Caco-2 (cell line): ENCODE measurements at regions not wholly inside any gene's neighbourhood (a gene's known extent, or its start where the extent isn't known, plus 50 kb on each side); places are given as distances from the start of the nearest gene placed in this dataset.
A peak's percentile ranks its signal among the peaks of the same experiment; 100 is the strongest.

ENCODE experiments used
- BruUV-seq: library from RNA; stranded (reverse); fragments of 400-500 nt; replicated peaks from 2 replicates; lab custom pipeline; 2021; lab: Mats Ljungman, UMichigan
- CTCF ChIA-PET: fragments of 300-600 bp; sonication (Branson Sonifier 250); formaldehyde crosslinking; loops from one replicate; lab custom pipeline; 2022; ENCODE audit warnings: antibody characterized with exemption; lab: Charles Lee
- POLR2A ChIA-PET: fragments of 300-600 bp; sonication (Branson Sonifier 250); formaldehyde crosslinking; loops from one replicate; lab custom pipeline; 2022; ENCODE audit warnings: antibody characterized with exemption; lab: Charles Lee
- DNase-seq, 2 experiments: peaks; one replicate each; pipeline versions ENCODE4 v3.0.0 to v3.0.0-alpha.2; 2020 to 2022
- H3K27me3 ChIP-seq: replicated peaks from 2 replicates; pipeline ENCODE4 v1.6.0; 2011; ENCODE audit warnings: low read length; ENCODE audit not compliant: control insufficient read depth, insufficient read depth
- H3K36me3 ChIP-seq: 2 replicates; pipeline ENCODE4 v1.5.1; 2011; ENCODE audit warnings: low read length; ENCODE audit not compliant: control insufficient read depth, insufficient read depth
- H3K4me1 ChIP-seq: fragments of 250-450 bp; sonication (Bioruptor Pico); 2 replicates; pipeline ENCODE4 v1.5.1; 2020; ENCODE audit warnings: mild to moderate bottlenecking
- H3K4me3 ChIP-seq: 2 replicates; pipeline ENCODE4 v1.5.1; 2011; ENCODE audit warnings: low read depth, mild to moderate bottlenecking, control low read depth, low read length
- H3K9me3 ChIP-seq: fragments of 250-450 bp; sonication (Bioruptor Pico); 2 replicates; pipeline ENCODE4 v1.5.1; 2020; ENCODE audit warnings: mild to moderate bottlenecking, moderate library complexity
- H3K27ac Mint-ChIP-seq: one replicate; pipeline ENCODE4 v1.8.0; 2022; ENCODE audit warnings: mixed read lengths; ENCODE audit not compliant: unreplicated experiment
- H3K27me3 Mint-ChIP-seq: one replicate; pipeline ENCODE4 v1.8.0; 2022; ENCODE audit warnings: mixed read lengths; ENCODE audit not compliant: insufficient read depth, unreplicated experiment
- H3K36me3 Mint-ChIP-seq: one replicate; pipeline ENCODE4 v1.8.0; 2022; ENCODE audit warnings: mild to moderate bottlenecking, mixed read lengths; ENCODE audit not compliant: insufficient read depth, unreplicated experiment
- H3K4me1 Mint-ChIP-seq: one replicate; pipeline ENCODE4 v1.8.0; 2022; ENCODE audit warnings: low read depth, mixed read lengths; ENCODE audit not compliant: unreplicated experiment
- H3K4me3 Mint-ChIP-seq: one replicate; pipeline ENCODE4 v1.8.0; 2022; ENCODE audit warnings: mild to moderate bottlenecking, moderate library complexity, mixed read lengths; ENCODE audit not compliant: unreplicated experiment
- H3K9me3 Mint-ChIP-seq: one replicate; pipeline ENCODE4 v1.8.0; 2022; ENCODE audit warnings: mixed read lengths; ENCODE audit not compliant: unreplicated experiment
- CTCF ChIP-seq, 2 experiments: fragments of 200-600 bp in 1 of 2; IDR thresholded peaks; 1 replicate in 1 of 2; 2 replicates in 1 of 2; pipeline versions ENCODE4 v1.5.1 to v1.8.0; 2011 to 2022; ENCODE audit warnings: antibody characterized with exemption in 1 of 2, control low read depth in 1 of 2, inconsistent platforms in 1 of 2, low read depth in 1 of 2, low read length in 1 of 2, mild to moderate bottlenecking in 1 of 2, moderate library complexity in 1 of 2; ENCODE audit not compliant: insufficient read depth in 1 of 2, severe bottlenecking in 1 of 2, unreplicated experiment in 1 of 2
- intact Hi-C: fragments of 100-400 bp; cut with micrococcal nuclease; formaldehyde crosslinking; loops from one replicate; pipeline ENCODE4 v1.10.0; 2022; ENCODE audit not compliant: unreplicated experiment

- CTCF ChIA-PET: no interaction called here
- H3K4me1 Mint-ChIP-seq: no peaks in the 10 kb centered on the region
- intact Hi-C loops: loop anchor here (1.0 to 10.0 kb wide), 2 partner anchors 108 to 130 kb away; no protein-coding TSS in a partner anchor
Observed at GRCh38 chr10:42974693-42975002, 102.2 kb upstream of the RET start.

GRCh38 chr10:42975005-42975493, 101.8 kb upstream of the RET start:
- intact Hi-C loops: loop anchor here (1.0 to 10.0 kb wide), 2 partner anchors 109 to 130 kb away; no protein-coding TSS in a partner anchor
- H3K4me3 ChIP-seq: no peak overlapping the region
- Mint-ChIP-seq H3K27ac (no peak overlapping the region), H3K4me3 (no peak overlapping the region), H3K9me3 (no peaks in the 10 kb centered on the region), H3K27me3 (peaks cover 3% of the 10 kb centered on the region), H3K36me3 (no peaks in the 10 kb centered on the region), H3K4me1 (no peaks in the 10 kb centered on the region)
- BruUV-seq: no TSS peak
- H3K36me3 ChIP-seq: no peaks in the 10 kb centered on the region
- TF ChIP-seq CTCF (IDR thresholded peaks at IDR 0.05; ENCODE audit: insufficient read depth in 1 of 2, low read depth in 1 of 2, low read length in 1 of 2, severe bottlenecking in 1 of 2, unreplicated experiment in 1 of 2): no peak
- no peaks in the 10 kb centered on the region for H3K9me3 ChIP-seq
- DNase-seq: peak in 1 of 2 experiments; percentile 27
- ChIA-PET POLR2A (no interaction called here), CTCF (no interaction called here)
- no peaks in the 10 kb centered on the region; the same call in 1 of the 2 replicates for H3K27me3 ChIP-seq
- no peaks in the 10 kb centered on the region for H3K4me1 ChIP-seq

More at GRCh38 chr10:42974693-42975002, 102.2 kb upstream of the RET start:
- H3K9me3 Mint-ChIP-seq: no peaks in the 10 kb centered on the region
- TF ChIP-seq CTCF (IDR thresholded peaks at IDR 0.05; ENCODE audit: insufficient read depth in 1 of 2, low read depth in 1 of 2, low read length in 1 of 2, severe bottlenecking in 1 of 2, unreplicated experiment in 1 of 2): no peak
- BruUV-seq: no TSS peak
- no peaks in the 10 kb centered on the region for H3K36me3 ChIP-seq
- no peaks in the 10 kb centered on the region for H3K27me3 ChIP-seq
- H3K4me1 ChIP-seq: no peaks in the 10 kb centered on the region
- H3K36me3 Mint-ChIP-seq: no peaks in the 10 kb centered on the region
- H3K27me3 Mint-ChIP-seq: peaks cover 3% of the 10 kb centered on the region
- H3K27ac Mint-ChIP-seq: no peak overlapping the region
- no peak for DNase-seq
- no peak overlapping the region for H3K4me3 Mint-ChIP-seq
- no peak overlapping the region for H3K4me3 ChIP-seq
- POLR2A ChIA-PET: no interaction called here
- H3K9me3 ChIP-seq: no peaks in the 10 kb centered on the region

GRCh38 chr10:42975558-42976340, 101.1 kb upstream of the RET start:
- peak; percentile 50 to 60 for DNase-seq
- Histone ChIP-seq H3K4me1 (no peaks in the 10 kb centered on the region), H3K27me3 (no peaks in the 10 kb centered on the region; the same call in 1 of the 2 replicates), H3K9me3 (no peaks in the 10 kb centered on the region), H3K4me3 (no peak overlapping the region), H3K36me3 (no peaks in the 10 kb centered on the region)
- H3K4me1 Mint-ChIP-seq: no peaks in the 10 kb centered on the region
- ChIA-PET POLR2A (no interaction called here), CTCF (no interaction called here)
- peak; percentile 20 to 61 for TF ChIP-seq CTCF (IDR thresholded peaks at IDR 0.05; ENCODE audit: insufficient read depth in 1 of 2, low read depth in 1 of 2, low read length in 1 of 2, severe bottlenecking in 1 of 2, unreplicated experiment in 1 of 2)
- H3K36me3 Mint-ChIP-seq: no peaks in the 10 kb centered on the region
- intact Hi-C loops: loop anchor here (1.0 to 10.0 kb wide), 2 partner anchors 109 to 129 kb away; no protein-coding TSS in a partner anchor
- H3K9me3 Mint-ChIP-seq: no peaks in the 10 kb centered on the region
- peaks cover 3% of the 10 kb centered on the region for H3K27me3 Mint-ChIP-seq
- BruUV-seq: no TSS peak
- H3K4me3 Mint-ChIP-seq: no peak overlapping the region
- no peak overlapping the region for H3K27ac Mint-ChIP-seq
